GM21528 (cell line): ENCODE measurements at regions not wholly inside any gene's neighbourhood (a gene's known extent, or its start where the extent isn't known, plus 50 kb on each side); places are given as distances from the start of the nearest gene placed in this dataset.

Experiments
- ATAC-seq: cut with Tn5 transposase; IDR thresholded peaks from one replicate; pipeline ENCODE4 v1.9.1; 2021; ENCODE audit warnings: mild to moderate bottlenecking, moderate library complexity; ENCODE audit not compliant: unreplicated experiment, low FRiP score

DNA sequence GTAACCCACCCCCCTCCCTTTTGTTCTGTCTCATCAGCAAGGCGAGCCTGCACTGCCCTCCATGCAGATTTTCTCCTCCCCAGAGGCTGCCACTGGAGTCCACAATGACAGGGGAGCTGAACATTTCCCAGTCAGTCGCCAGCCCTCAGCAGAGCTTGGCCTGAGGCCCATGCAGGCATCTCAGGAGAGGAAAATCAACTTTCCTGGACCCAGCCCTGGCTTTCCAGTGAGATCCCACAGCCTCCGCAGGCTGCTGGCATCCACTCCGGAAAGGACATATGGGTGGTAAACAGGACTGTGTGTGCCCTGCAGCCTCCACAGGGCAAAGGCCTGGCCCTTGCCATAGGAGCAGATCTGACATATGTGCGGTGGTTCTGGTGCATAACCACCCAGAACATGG lies 253.8 kb downstream of the TNS1 start:
- ATAC-seq, result no peak

DNA sequence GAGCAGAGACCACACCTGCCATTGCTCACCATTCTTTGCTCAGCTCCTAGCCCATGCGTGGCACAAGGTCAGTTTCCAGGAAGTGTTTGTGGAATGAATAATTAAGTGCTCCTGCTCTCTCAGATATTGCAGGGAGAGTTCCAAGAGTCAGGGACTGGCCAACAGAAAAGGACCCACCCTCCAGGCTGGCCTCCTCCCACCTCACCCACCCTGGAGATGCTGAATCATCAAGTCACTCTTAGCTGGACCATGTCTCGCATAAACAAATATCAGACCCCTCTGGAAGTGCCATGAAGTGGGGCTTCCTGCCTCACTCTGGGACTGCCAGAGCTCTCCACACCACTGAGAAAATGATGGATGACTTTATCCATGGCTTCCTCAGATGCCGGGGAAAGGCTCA lies 256.0 kb downstream of the TNS1 start:
- no peak for ATAC-seq

- no peak for ATAC-seq
Measured at GRCh38 chr2:217743966-217744761, 258.6 kb downstream of the TNS1 start.

GRCh38 chr2:217743407-217743806 lies 259.4 kb downstream of the TNS1 start:
- ATAC-seq, result no peak

DNA sequence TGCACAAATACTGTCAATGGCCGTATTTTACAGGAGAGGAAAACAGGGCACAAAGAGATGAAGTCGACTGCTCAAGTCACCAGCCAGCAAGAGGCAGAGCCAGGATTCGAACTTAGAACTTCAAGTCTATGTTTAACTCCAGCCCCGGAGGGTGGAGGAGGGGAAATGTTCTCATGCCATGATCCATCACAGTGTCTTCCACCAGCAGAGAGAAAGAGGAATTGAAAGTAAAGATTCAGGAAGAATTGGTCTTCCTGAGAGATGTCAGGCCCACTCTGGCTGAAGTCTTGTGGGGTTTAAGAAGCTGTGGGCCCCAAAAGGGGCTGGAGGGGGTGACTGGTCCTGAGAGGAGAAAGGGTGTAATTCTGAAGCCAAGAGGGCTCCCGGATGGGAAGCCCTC lies 260.0 kb downstream of the TNS1 start:
- no peak for ATAC-seq

- no peak for ATAC-seq
Measured at GRCh38 chr2:217742276-217742675, 260.5 kb downstream of the TNS1 start.

- ATAC-seq, result no peak
Measured at GRCh38 chr2:217741381-217741955, 261.3 kb downstream of the TNS1 start.

- no peak for ATAC-seq
Measured at GRCh38 chr2:217740756-217741155, 262.0 kb downstream of the TNS1 start.

DNA sequence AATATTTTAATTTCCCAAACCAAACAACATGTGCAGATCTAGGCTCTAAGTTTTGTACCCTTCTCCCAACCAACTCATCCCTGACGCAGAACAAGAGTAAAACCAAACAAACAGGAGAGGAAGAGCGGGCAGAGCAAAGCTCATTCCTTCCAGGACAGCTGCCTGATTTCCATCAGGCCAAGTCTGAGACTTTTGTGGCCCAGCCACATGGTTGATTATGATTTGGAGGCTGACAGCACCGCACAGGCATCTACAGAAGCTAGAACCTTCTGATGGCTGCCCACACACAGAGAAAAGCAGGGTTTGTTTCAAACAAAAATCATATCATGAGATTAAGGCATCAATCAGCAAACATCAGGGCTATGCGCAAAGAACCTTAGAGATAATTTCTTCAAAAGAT lies 262.6 kb downstream of the TNS1 start:
- ATAC-seq, result no peak

DNA sequence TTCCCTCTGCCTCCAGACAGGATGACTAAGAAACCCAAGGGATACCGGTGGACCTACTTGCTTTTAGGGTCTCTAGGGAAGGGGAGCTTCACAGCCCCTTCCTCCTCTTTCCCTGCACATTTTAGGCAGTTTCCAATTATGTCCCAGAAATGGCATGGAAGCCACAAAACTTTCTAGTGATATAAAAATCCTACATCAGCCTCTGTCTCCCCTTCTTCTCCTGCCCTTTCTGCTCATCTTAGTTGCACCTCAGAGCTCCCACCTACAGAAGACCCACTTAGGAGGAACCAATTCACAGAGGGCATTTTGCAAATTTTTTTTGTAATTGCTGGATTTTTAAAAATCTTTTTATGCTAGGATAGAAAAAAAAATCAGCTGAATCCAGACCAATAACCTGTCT lies 263.1 kb downstream of the TNS1 start:
- ATAC-seq, result no peak

DNA sequence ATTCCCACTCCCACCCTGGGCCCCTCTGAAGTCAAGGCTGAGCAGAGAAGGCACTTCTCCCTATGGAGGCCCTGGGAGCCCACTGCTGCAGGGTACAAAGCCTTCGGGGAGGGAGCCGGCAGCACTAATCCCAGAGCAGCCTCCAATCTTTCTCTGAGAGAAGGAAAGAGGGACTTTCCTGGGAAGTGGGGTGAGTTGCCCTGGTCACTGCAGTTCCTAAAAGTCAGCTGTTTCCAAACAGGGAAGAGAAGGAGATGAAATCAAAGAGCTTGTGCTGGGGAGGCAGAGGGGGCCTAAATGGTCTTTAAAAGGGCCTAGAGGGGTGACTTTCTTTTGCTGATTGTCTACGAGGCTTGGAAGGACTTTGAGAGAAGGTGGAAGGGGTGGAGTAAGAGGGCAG lies 264.7 kb downstream of the TNS1 start:
- ATAC-seq, result no peak

- ATAC-seq, result no peak
Measured at GRCh38 chr2:217736776-217737550, 265.8 kb downstream of the TNS1 start.

DNA sequence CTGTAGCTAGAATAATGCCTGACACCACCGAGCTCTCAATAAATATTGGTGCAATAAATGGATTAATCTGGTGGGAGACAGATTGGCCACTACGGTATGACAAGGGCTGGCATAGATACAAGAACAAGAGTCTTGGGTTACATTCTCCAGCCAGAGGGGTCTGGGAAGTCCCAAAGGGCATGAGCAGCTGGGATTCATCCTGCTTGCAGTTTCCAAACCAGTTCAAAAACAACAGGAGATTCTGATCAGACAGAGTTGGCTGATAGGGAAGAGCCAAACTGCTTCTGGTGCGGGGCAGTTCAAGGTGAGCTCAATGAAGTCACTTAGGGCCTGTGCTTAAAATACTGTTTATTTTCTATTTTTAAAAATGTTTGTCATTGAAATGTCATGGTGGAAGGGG lies 266.9 kb downstream of the TNS1 start:
- no peak for ATAC-seq

DNA sequence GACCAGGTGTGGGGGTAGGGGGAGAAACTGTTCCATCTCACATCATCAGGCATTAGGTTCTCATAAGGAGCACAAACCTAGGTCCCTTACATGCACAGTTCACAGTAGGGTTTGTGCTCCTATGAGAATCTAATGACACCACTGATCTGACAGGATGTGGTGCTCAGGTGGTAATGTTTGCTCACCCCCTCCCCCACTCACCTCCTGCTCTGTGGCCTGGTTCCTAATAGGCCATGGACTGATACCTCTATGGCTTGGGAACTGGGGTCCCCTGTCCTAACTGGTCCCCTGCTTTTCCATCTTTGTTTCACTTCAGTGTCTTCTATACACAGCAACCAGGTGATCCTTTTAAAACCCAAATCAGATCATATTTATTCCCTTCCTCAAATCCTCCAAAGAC lies 267.8 kb downstream of the TNS1 start:
- no peak for ATAC-seq

DNA sequence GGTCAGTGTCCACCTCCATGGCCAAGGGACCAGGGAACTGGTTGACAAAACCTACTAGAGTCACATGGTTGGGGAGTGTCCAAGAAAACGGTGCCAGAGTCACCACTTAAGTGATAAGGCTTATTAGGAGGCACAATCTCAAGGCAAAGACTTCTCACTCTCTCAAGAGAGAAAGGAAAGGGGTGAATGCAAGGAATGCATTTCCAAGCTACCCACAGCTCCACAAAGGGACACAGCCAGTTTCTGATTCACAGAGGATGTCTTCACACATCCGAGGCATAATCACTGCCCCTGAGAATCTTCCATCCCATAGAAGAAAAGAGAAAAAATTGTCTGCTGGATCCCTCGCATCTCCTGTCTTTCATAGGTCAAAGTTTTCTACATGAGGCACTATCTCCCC lies 269.3 kb downstream of the TNS1 start:
- ATAC-seq, result no peak

GRCh38 chr2:217732992-217733391 lies 269.8 kb downstream of the TNS1 start:
- ATAC-seq, result no peak

DNA sequence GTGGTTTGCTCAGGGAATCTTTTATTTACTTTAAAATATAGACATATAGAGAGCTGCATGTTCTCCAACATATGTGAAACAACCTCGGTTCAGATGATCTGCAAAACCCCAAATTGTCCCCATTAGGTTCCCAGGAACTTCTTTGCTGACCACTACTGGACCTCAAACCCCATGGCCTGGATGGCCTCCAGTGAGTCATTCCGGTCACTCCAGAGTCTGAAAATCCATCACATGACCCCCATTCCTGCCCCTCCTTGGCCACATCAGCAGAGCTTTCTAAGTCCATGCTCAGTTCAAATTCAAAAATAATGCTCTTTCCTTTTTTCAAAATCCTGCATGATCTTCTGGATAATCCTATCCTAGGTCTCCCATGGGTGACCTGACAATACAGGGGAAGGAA lies 271.0 kb downstream of the TNS1 start:
- ATAC-seq, result no peak

GRCh38 chr2:217729421-217730053 lies 273.3 kb downstream of the TNS1 start:
- ATAC-seq, result no peak

- no peak for ATAC-seq
Measured at GRCh38 chr2:217727801-217728200, 275.0 kb downstream of the TNS1 start.

GRCh38 chr2:217725409-217725808 lies 277.4 kb downstream of the TNS1 start:
- ATAC-seq, result no peak

DNA sequence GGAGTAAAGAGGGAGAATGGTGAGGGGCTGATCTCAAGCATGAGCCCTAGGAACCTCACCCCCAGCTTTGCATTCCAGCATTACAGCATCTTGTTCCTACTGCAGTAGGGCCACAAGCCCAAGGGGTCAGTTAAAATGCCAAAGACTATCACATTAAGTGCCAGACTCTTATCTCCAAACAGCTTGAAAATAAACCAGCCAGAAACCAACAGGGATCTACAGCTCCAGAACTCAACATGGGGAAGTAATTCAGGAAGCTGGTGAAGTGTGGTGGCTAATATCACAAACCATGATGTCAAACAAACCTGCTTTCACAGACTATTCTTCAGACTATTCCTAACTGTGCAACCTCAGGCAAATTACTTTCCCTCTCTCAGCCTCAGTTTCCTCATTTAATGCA lies 278.3 kb downstream of the TNS1 start:
- ATAC-seq, result no peak
